GM20431 (cell line): ENCODE measurements at regions not wholly inside any gene's neighbourhood (a gene's known extent, or its start where the extent isn't known, plus 50 kb on each side); places are given as distances from the start of the nearest gene placed in this dataset.

ENCODE experiments used
- in situ Hi-C: fragments of 300-500 bp; cut with MseI, MboI; formaldehyde crosslinking; loops from one replicate; pipeline ENCODE4 v1.15.0; 2020; ENCODE audit warnings: low sequenced_read_pairs; ENCODE audit not compliant: unreplicated experiment

- in situ Hi-C loops = no loop called here
Observed at GRCh38 chr12:107525719-107526554, 159.7 kb upstream of the PWP1 start.

- in situ Hi-C loops = no loop called here
Observed at GRCh38 chr12:107526555-107527180, 158.9 kb upstream of the PWP1 start.

GRCh38 chr12:107528731-107529365 is 156.8 kb upstream of the PWP1 start:
- in situ Hi-C loops = no loop called here

GRCh38 chr12:107529991-107530390 is 155.6 kb upstream of the PWP1 start:
- in situ Hi-C loops = no loop called here

- in situ Hi-C loops = no loop called here
Observed at GRCh38 chr12:107530701-107531100, 154.9 kb upstream of the PWP1 start.

GRCh38 chr12:107533218-107533617 is 152.4 kb upstream of the PWP1 start:
- in situ Hi-C loops = no loop called here

GRCh38 chr12:107536613-107537012 is 149.0 kb upstream of the PWP1 start:
- in situ Hi-C loops = no loop called here

GRCh38 chr12:107537464-107538119 is 148.0 kb upstream of the PWP1 start:
- in situ Hi-C loops = no loop called here

- in situ Hi-C loops = no loop called here
Observed at GRCh38 chr12:107539196-107539939, 146.2 kb upstream of the PWP1 start.

- in situ Hi-C loops = no loop called here
Observed at GRCh38 chr12:107541001-107541705, 144.4 kb upstream of the PWP1 start.

GRCh38 chr12:107543416-107543815 is 142.2 kb upstream of the PWP1 start:
- in situ Hi-C loops = no loop called here

GRCh38 chr12:107543841-107544240 is 141.8 kb upstream of the PWP1 start:
- in situ Hi-C loops = no loop called here

GRCh38 chr12:107544937-107545336 is 140.7 kb upstream of the PWP1 start:
- in situ Hi-C loops = no loop called here

GRCh38 chr12:107545737-107546353 is 139.8 kb upstream of the PWP1 start:
- in situ Hi-C loops = no loop called here

GRCh38 chr12:107547389-107547788 is 138.2 kb upstream of the PWP1 start:
- in situ Hi-C loops = no loop called here

GRCh38 chr12:107549651-107550480 is 135.7 kb upstream of the PWP1 start:
- in situ Hi-C loops = no loop called here

- in situ Hi-C loops = no loop called here
Observed at GRCh38 chr12:107551434-107551833, 134.2 kb upstream of the PWP1 start.

- in situ Hi-C loops = no loop called here
Observed at GRCh38 chr12:107552263-107552662, 133.3 kb upstream of the PWP1 start.
